HEK293 (cell line): ENCODE measurements at regions not wholly inside any gene's neighbourhood (a gene's known extent, or its start where the extent isn't known, plus 50 kb on each side); places are given as distances from the start of the nearest gene placed in this dataset.

Experiments used
- CTCF ChIP-seq: fragments of 450-650 bp; formaldehyde crosslinking; IDR thresholded peaks from 2 replicates; pipeline ENCODE4 v1.5.1; 2016; ENCODE audit warnings: missing biosample characterization, missing genetic modification characterization
- ZBTB20 ChIP-seq: fragments of 450-650 bp; formaldehyde crosslinking; IDR thresholded peaks from 2 replicates; pipeline ENCODE4 v1.5.1; 2016; ENCODE audit warnings: missing biosample characterization, missing genetic modification characterization
- ZFP41 ChIP-seq: fragments of 450-650 bp; formaldehyde crosslinking; IDR thresholded peaks from 2 replicates; pipeline ENCODE4 v1.5.1; 2016; ENCODE audit warnings: missing biosample characterization, missing genetic modification characterization, borderline replicate concordance

- no peak for TF ChIP-seq ZFP41 (tag by site-specific recombination)
- TF ChIP-seq ZBTB20 (tag by site-specific recombination): no peak
- TF ChIP-seq CTCF: no peak
These were observed 241.3 kb downstream of the SLITRK6 start for GRCh38 chr13:85557691-85558467.
